Peyer's patch (tissue), 4 donors: ENCODE measurements at regions not wholly inside any gene's neighbourhood (a gene's known extent, or its start where the extent isn't known, plus 50 kb on each side); places are given as distances from the start of the nearest gene placed in this dataset.

ENCODE experiments used
- DNase-seq, 3 donors: peaks; one replicate each; pipeline ENCODE4 v3.0.0-alpha.2; 2017 to 2019
- H3K27ac ChIP-seq, 4 donors: fragments of 200-600 bp; sonication (generic); one replicate each; pipeline ENCODE4 v1.5.1; 2016 to 2019
- H3K27me3 ChIP-seq, 2 donors: fragments of 200-600 bp; sonication (generic); one replicate each; pipeline ENCODE4 v1.5.1; 2019
- H3K36me3 ChIP-seq, 3 donors: fragments of 200-600 bp; sonication (generic); one replicate each; pipeline ENCODE4 v1.5.1; 2016 to 2019
- H3K4me1 ChIP-seq, 4 donors: fragments of 200-600 bp; sonication (generic); one replicate each; pipeline ENCODE4 v1.5.1; 2016 to 2019
- H3K4me3 ChIP-seq, 4 donors: fragments of 200-600 bp; sonication (generic); 1 replicate in 3 of 4; 2 replicates in 1 of 4; pipeline ENCODE4 v1.5.1; 2016 to 2019; ENCODE audit warnings: mild to moderate bottlenecking in 1 of 4
- H3K9me3 ChIP-seq, 4 donors: fragments of 200-600 bp; sonication (generic); one replicate each; pipeline ENCODE4 v1.5.1; 2016 to 2019; ENCODE audit warnings: mild to moderate bottlenecking in 1 of 4
- POLR2A ChIP-seq, 2 donors: fragments of 450-650 bp; IDR thresholded peaks; one replicate each; pipeline ENCODE4 v1.5.1; 2017; ENCODE audit warnings: antibody characterized with exemption in 2 of 2, mild to moderate bottlenecking in 2 of 2, moderate library complexity in 2 of 2
- TF ChIP-seq, protein P1 (sequence below), 6 experiments: fragments of 450-650 bp in 4 of 6; fragments of 200-600 bp in 2 of 6; sonication (generic) in 1 of 6; IDR thresholded peaks; one replicate each; pipeline ENCODE4 v1.5.1; 2017 to 2019; ENCODE audit warnings: antibody characterized with exemption in 6 of 6, mild to moderate bottlenecking in 3 of 6, moderate library complexity in 1 of 6

DNA sequence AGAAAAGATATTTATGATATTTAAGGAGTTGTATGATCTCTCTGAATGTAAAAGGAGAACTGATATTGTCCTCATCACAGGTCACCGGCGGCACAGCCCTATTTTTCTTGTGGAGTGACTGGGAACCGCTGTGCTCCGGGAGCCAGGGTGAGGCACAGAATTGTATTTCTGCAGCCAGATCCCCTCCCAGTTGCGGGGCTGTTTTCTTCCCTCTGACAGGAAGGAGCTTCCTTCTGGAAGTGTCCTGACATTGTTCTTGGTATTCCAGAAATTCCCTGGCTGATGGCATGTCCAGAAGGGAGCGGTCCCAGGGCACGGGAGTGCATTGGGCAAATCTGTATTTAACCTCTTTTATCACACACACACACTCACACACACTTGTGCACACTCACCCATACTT lies 268.6 kb upstream of the FOXF1 start:
- peaks cover 0 to 5% (median 0%) of the 10 kb centered on the region in 4 donors for H3K4me1 ChIP-seq
- H3K27ac ChIP-seq, result peak overlapping the region in 1 of 4 donors; percentile 34
- TF ChIP-seq POLR2A (IDR thresholded peaks at IDR 0.05), result no peak
- TF ChIP-seq, protein P1, sequence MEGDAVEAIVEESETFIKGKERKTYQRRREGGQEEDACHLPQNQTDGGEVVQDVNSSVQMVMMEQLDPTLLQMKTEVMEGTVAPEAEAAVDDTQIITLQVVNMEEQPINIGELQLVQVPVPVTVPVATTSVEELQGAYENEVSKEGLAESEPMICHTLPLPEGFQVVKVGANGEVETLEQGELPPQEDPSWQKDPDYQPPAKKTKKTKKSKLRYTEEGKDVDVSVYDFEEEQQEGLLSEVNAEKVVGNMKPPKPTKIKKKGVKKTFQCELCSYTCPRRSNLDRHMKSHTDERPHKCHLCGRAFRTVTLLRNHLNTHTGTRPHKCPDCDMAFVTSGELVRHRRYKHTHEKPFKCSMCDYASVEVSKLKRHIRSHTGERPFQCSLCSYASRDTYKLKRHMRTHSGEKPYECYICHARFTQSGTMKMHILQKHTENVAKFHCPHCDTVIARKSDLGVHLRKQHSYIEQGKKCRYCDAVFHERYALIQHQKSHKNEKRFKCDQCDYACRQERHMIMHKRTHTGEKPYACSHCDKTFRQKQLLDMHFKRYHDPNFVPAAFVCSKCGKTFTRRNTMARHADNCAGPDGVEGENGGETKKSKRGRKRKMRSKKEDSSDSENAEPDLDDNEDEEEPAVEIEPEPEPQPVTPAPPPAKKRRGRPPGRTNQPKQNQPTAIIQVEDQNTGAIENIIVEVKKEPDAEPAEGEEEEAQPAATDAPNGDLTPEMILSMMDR (IDR thresholded peaks at IDR 0.05), result no peak
- no peaks in the 10 kb centered on the region for H3K36me3 ChIP-seq
- DNase-seq, result peak in 1 of 3 donors; percentile 15
- H3K9me3 ChIP-seq, result no peaks in the 10 kb centered on the region
- no peaks in the 10 kb centered on the region for H3K27me3 ChIP-seq
- H3K4me3 ChIP-seq, result no peak overlapping the region

DNA sequence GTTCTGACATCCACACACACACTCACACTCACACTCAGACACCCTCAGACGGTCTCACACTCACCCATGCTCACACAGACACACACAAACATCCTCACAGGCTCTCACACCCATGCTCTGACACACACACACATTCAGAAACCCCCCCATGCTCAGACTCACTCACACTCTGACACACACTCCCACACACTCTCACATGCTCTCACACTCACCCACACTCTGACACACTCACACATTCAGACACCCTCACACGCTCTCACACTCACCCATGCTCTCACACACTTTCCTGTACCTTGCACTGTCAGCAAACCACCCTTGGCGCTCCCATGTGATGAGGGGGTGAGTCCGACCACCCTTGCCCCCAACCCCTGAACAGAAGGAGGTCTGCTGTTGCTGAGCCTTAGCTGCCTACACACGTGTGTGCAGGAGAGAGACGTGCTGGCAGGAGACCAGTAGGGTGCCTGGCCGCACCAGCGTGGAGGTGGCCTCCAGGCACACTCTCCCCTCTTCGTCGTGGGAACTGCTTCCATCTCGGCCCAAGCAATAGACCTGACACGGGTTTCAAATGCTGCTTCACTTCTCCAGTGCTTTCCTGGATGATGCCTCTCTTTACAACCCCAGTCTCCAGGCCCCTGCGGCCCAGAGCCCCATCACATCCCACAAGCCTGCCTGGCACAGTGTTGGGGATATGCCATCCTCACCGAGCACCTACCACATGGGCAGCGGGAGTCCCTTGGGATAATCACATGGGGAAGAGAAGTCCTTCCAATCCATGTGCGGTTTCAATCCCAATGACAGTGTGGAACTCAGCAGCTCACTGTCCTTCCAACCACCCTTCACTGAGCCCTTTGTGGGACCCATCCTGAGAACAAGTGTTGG lies 267.8 kb upstream of the FOXF1 start:
- no peak overlapping the region for H3K4me3 ChIP-seq
- peak in 1 of 3 donors; percentile 3 for DNase-seq
- H3K9me3 ChIP-seq, result no peaks in the 10 kb centered on the region
- TF ChIP-seq, protein P1 (IDR thresholded peaks at IDR 0.05), result no peak
- TF ChIP-seq POLR2A (IDR thresholded peaks at IDR 0.05), result no peak
- no peak overlapping the region for H3K27ac ChIP-seq
- no peaks in the 10 kb centered on the region for H3K27me3 ChIP-seq
- peaks cover 0 to 5% (median 0%) of the 10 kb centered on the region in 4 donors for H3K4me1 ChIP-seq
- H3K36me3 ChIP-seq, result no peaks in the 10 kb centered on the region

DNA sequence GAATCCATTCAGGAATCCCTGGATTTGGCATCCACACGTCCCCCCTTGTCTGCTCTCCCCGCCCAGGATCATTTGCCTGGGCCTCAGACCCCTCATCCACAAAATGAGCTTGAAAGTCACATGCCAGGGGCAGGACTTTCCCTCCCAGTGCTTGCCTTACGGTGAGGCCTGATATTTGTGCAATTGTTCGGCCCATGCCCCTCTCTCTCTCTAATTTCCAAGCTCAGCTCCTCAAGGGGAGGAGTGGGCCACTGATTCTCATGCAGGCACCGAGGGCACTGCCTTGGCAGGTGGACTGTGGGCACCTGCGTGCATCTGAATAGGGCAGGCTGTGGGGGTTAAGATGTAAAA lies 267.2 kb upstream of the FOXF1 start:
- H3K27me3 ChIP-seq, result no peaks in the 10 kb centered on the region
- H3K27ac ChIP-seq, result no peak overlapping the region
- no peak for TF ChIP-seq POLR2A (IDR thresholded peaks at IDR 0.05)
- TF ChIP-seq, protein P1 (IDR thresholded peaks at IDR 0.05), result no peak
- no peaks in the 10 kb centered on the region for H3K36me3 ChIP-seq
- H3K9me3 ChIP-seq, result no peaks in the 10 kb centered on the region
- H3K4me3 ChIP-seq, result no peak overlapping the region
- peaks cover 0 to 5% (median 0%) of the 10 kb centered on the region in 4 donors for H3K4me1 ChIP-seq
- DNase-seq, result peak in 1 of 3 donors; percentile 3

DNA sequence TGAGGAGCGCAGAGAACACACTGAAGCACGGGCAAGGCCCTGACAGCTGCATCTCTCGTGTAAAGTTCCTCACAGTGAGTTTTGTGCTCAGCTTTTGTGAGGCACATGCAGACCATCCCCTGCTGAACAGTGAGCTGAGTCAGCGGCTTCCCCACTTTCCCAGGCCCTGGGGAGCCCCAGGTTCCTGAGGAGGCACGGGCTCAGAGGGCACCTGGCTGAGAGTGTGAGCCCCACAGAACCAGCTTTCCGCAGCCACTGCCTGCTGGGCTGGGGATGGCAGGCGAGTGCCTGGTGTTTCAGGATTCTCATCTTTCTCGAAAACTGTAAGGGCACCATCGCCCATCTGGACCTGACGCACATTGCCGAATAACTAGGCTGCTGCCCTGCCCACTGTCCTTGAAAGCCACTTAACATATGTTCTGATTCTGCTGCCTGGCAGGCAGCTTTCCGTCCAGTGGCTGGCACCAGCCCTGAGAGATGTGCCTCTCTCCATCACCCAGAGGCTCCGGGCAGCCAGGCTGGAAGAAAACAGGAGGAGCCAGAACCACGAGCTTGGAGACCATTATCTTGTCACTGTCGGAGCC lies 266.7 kb upstream of the FOXF1 start:
- TF ChIP-seq, protein P1 (IDR thresholded peaks at IDR 0.05), result no peak
- TF ChIP-seq POLR2A (IDR thresholded peaks at IDR 0.05), result no peak
- no peaks in the 10 kb centered on the region for H3K27me3 ChIP-seq
- peaks cover 0 to 5% (median 0%) of the 10 kb centered on the region in 4 donors for H3K4me1 ChIP-seq
- H3K9me3 ChIP-seq, result no peaks in the 10 kb centered on the region
- DNase-seq, result peak in 1 of 3 donors; percentile 11
- H3K27ac ChIP-seq, result peak overlapping the region in 1 of 4 donors; percentile 22
- H3K36me3 ChIP-seq, result no peaks in the 10 kb centered on the region
- H3K4me3 ChIP-seq, result no peak overlapping the region

DNA sequence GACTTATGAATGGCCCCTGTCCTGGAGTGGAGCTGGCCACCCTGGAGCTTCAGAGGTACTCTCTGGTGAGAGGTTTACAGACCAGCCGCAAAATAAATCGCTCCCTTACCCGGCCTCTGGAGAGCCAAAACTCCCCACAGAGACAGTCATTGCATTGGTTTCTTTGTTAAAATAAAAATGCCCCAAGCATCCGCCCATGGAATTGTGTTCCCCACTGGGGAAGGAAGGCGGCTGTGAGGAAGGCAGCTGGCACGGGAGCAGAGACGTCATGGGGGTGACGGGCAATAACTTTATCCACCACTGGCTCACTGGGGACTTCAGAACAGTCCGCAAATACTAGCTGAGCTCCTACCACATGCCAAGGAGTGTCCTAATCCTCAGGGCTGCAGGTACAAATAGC lies 266.2 kb upstream of the FOXF1 start:
- no peaks in the 10 kb centered on the region for H3K9me3 ChIP-seq
- H3K36me3 ChIP-seq, result no peaks in the 10 kb centered on the region
- no peak overlapping the region for H3K27ac ChIP-seq
- TF ChIP-seq, protein P1 (IDR thresholded peaks at IDR 0.05), result no peak
- TF ChIP-seq POLR2A (IDR thresholded peaks at IDR 0.05), result no peak
- no peaks in the 10 kb centered on the region for H3K27me3 ChIP-seq
- no peak overlapping the region for H3K4me3 ChIP-seq
- DNase-seq, result no peak
- H3K4me1 ChIP-seq, result peaks cover 0 to 5% (median 0%) of the 10 kb centered on the region in 4 donors
